ENCODE measurements at regions not wholly inside any gene's neighbourhood (a gene's known extent, or its start where the extent isn't known, plus 50 kb on each side); places are given as distances from the start of the nearest gene placed in this dataset.

DNA sequence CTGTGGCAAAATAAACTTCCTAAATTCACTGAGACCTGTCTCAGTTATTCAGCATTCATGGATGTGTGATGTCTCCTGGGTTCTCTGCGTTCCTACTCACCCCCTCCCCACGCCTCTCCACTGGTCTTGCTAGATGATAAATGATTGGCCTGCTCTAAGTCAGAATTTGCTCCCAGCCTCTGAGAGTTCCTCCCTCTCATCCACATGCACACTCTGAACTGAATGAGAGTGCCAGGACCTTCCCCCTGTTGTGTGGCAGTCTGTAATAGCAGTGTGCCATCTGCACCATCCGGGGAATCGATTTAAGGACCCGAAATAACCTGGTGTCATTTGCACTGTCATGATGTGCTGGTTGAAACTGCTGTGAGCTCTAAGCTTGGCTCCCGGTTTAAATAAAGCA is 135.8 kb upstream of the AFDN start:
- TF ChIP-seq, protein P1, sequence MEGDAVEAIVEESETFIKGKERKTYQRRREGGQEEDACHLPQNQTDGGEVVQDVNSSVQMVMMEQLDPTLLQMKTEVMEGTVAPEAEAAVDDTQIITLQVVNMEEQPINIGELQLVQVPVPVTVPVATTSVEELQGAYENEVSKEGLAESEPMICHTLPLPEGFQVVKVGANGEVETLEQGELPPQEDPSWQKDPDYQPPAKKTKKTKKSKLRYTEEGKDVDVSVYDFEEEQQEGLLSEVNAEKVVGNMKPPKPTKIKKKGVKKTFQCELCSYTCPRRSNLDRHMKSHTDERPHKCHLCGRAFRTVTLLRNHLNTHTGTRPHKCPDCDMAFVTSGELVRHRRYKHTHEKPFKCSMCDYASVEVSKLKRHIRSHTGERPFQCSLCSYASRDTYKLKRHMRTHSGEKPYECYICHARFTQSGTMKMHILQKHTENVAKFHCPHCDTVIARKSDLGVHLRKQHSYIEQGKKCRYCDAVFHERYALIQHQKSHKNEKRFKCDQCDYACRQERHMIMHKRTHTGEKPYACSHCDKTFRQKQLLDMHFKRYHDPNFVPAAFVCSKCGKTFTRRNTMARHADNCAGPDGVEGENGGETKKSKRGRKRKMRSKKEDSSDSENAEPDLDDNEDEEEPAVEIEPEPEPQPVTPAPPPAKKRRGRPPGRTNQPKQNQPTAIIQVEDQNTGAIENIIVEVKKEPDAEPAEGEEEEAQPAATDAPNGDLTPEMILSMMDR (IDR thresholded peaks at IDR 0.05; ENCODE audit: low read length): no peak
- TF ChIP-seq EZH2 (optimal IDR thresholded peaks at IDR 0.05; ENCODE audit: low read depth, low read length): no peak

Data from MM.1S (cell line).